ENCODE measurements at regions not wholly inside any gene's neighbourhood (a gene's known extent, or its start where the extent isn't known, plus 50 kb on each side); places are given as distances from the start of the nearest gene placed in this dataset.

- no TSS peak for BruUV-seq (replicated peaks)
- H3K4me1 ChIP-seq (ENCODE audit: control insufficient read depth, insufficient read depth, low read length), result no peaks in the 10 kb centered on the region
- no peaks in the 10 kb centered on the region for H3K27me3 ChIP-seq (ENCODE audit: control insufficient read depth, insufficient read depth, low read length)
- DNase-seq (ENCODE audit: low read depth, low spot score) (no peak), ATAC-seq (no peak)
- TF ChIP-seq TCF7L2 (IDR thresholded peaks at IDR 0.05; ENCODE audit: low read depth, low read length) (no peak), CTCF (IDR thresholded peaks at IDR 0.05) (no peak), SIN3A (IDR thresholded peaks at IDR 0.05; ENCODE audit: borderline replicate concordance, insufficient read depth, low read depth, low read length) (no peak), POLR2AphosphoS5 (IDR thresholded peaks at IDR 0.05; ENCODE audit: low read depth, low read length) (no peak)
- CTCF ChIA-PET, result no interaction called here
- in situ Hi-C loops (cut with HindIII; ENCODE audit: low pct_unique_long_range_greater_than_20kb, low sequenced_read_pairs), result no loop called here
- no peak overlapping the region for H3K27ac ChIP-seq (ENCODE audit: low read length)
- POLR2A ChIA-PET, result no interaction called here
- H3K4me3 ChIP-seq (ENCODE audit: low read depth in 2 of 2, low read length in 2 of 2), result no peak overlapping the region
- intact Hi-C loops (cut with micrococcal nuclease; ENCODE audit: unreplicated experiment), result no loop called here
- H3K36me3 ChIP-seq (ENCODE audit: control insufficient read depth, insufficient read depth, low read length), result no peaks in the 10 kb centered on the region
- H3K9me3 ChIP-seq (ENCODE audit: control insufficient read depth, insufficient read depth, low read depth, low read length), result no peaks in the 10 kb centered on the region
These were observed 133.0 kb upstream of the FIBIN start for GRCh38 chr11:26860895-26861294.

- TF ChIP-seq TCF7L2 (IDR thresholded peaks at IDR 0.05; ENCODE audit: low read depth, low read length), result no peak
- TF ChIP-seq CTCF (IDR thresholded peaks at IDR 0.05), result no peak
- TF ChIP-seq REST (IDR thresholded peaks at IDR 0.05; ENCODE audit: insufficient read depth in 1 of 2, low read depth in 2 of 2, low read length in 1 of 2), result no peak
- no peak for TF ChIP-seq SIN3A (IDR thresholded peaks at IDR 0.05; ENCODE audit: borderline replicate concordance, insufficient read depth, low read depth, low read length)
- no peak for TF ChIP-seq POLR2AphosphoS5 (IDR thresholded peaks at IDR 0.05; ENCODE audit: low read depth, low read length)
- no peaks in the 10 kb centered on the region for H3K9me3 ChIP-seq (ENCODE audit: control insufficient read depth, insufficient read depth, low read depth, low read length)
- ATAC-seq (no peak), DNase-seq (ENCODE audit: low read depth, low spot score) (no peak)
- intact Hi-C loops (cut with micrococcal nuclease; ENCODE audit: unreplicated experiment) (no loop called here), in situ Hi-C loops (cut with HindIII; ENCODE audit: low pct_unique_long_range_greater_than_20kb, low sequenced_read_pairs) (no loop called here)
- ChIA-PET POLR2A (no interaction called here), CTCF (no interaction called here)
- H3K4me3 ChIP-seq (ENCODE audit: low read depth in 2 of 2, low read length in 2 of 2), result no peak overlapping the region
- no peaks in the 10 kb centered on the region for H3K4me1 ChIP-seq (ENCODE audit: control insufficient read depth, insufficient read depth, low read length)
- no TSS peak for BruUV-seq (replicated peaks)
- no peaks in the 10 kb centered on the region for H3K27me3 ChIP-seq (ENCODE audit: control insufficient read depth, insufficient read depth, low read length)
- H3K27ac ChIP-seq (ENCODE audit: low read length), result no peak overlapping the region
- H3K36me3 ChIP-seq (ENCODE audit: control insufficient read depth, insufficient read depth, low read length), result no peaks in the 10 kb centered on the region
These were observed 131.1 kb upstream of the FIBIN start for GRCh38 chr11:26862801-26863200.

Data from Panc1 (cell line).